ENCODE measurements at regions not wholly inside any gene's neighbourhood (a gene's known extent, or its start where the extent isn't known, plus 50 kb on each side); places are given as distances from the start of the nearest gene placed in this dataset.

DNA sequence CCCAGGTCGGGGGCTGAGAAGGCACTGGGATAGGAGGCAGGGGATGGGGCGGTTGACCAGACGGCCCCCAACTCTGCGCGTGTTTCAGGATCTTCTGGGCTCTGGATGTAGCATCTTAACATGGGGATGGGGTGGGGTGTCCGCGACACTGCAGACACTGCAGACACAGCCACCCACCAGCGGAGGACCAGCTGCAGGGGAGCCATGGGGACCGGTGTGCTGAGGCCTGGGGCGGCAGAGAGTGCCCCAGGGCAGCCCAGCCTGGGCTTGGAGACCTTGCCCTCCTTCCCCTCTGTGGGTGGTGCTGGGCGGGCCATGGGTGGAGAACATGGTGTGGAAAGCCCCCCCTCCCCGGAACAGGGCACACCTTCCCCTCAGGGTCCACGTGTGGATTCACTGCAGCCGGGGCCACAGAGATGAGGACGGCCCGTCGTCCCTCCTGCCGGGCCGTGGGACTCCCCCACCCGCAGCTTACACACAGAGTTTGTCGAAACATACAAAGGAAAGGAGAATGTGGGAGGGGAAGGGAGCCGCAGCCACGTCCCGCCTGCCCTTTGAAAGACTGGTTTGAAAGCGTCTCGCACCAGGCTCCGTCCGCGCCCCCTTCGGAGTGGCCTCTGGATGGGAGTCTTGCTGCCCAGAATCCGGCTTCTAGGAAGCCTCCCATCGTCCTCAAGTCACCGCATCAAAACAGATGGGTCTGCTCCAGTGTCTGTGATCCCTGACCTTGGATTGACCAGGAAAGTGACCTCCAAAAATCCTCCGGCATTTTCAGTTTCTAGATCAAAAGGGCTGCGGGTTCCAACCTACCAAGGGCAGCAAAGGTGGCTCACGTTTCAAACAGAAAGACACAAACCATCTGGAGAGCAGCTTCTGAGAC is 91.5 kb upstream of the TCERG1L start:
- no peaks in the 10 kb centered on the region for H3K36me3 ChIP-seq
- no peaks in the 10 kb centered on the region for H3K4me1 ChIP-seq
- H3K4me3 ChIP-seq: no peak overlapping the region
- TF ChIP-seq POLR2AphosphoS5 (IDR thresholded peaks at IDR 0.05): no peak
- TF ChIP-seq POLR2A (IDR thresholded peaks at IDR 0.05): no peak
- TF ChIP-seq, protein P1, sequence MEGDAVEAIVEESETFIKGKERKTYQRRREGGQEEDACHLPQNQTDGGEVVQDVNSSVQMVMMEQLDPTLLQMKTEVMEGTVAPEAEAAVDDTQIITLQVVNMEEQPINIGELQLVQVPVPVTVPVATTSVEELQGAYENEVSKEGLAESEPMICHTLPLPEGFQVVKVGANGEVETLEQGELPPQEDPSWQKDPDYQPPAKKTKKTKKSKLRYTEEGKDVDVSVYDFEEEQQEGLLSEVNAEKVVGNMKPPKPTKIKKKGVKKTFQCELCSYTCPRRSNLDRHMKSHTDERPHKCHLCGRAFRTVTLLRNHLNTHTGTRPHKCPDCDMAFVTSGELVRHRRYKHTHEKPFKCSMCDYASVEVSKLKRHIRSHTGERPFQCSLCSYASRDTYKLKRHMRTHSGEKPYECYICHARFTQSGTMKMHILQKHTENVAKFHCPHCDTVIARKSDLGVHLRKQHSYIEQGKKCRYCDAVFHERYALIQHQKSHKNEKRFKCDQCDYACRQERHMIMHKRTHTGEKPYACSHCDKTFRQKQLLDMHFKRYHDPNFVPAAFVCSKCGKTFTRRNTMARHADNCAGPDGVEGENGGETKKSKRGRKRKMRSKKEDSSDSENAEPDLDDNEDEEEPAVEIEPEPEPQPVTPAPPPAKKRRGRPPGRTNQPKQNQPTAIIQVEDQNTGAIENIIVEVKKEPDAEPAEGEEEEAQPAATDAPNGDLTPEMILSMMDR (IDR thresholded peaks at IDR 0.05): no peak
- H3K9me3 ChIP-seq: no peaks in the 10 kb centered on the region
- peaks cover 0 to 58% of the 10 kb centered on the region in 2 donors for H3K27me3 ChIP-seq
- intact Hi-C loops (cut with DNase I; ENCODE audit: low total_unique reads): no loop called here
- no peak overlapping the region for H3K27ac ChIP-seq
- no peak for DNase-seq (ENCODE audit: low spot score in 2 of 2)

DNA sequence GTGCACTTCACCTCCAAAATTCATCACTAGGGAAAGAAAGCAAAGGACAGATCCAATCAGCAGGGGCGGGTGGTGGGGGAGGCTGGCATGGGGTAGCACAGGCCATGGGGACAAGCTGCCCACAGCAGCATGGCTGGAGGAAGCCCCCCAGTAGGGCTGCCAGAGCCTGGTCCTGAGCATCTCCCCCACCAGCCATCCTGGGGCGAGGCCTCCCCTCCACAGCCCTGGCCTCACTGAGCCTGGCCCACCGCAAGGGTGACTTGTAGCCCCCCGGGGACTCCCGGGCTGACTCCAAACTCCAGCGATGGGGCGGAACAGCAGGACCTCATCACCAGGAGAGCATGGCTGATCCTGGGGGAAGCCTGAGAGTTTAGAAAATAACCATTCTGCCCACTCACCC is 92.4 kb upstream of the TCERG1L start:
- no peak for DNase-seq (ENCODE audit: low spot score in 2 of 2)
- H3K4me3 ChIP-seq: no peak overlapping the region
- H3K27ac ChIP-seq: no peak overlapping the region
- H3K36me3 ChIP-seq: no peaks in the 10 kb centered on the region
- H3K9me3 ChIP-seq: no peaks in the 10 kb centered on the region
- TF ChIP-seq POLR2A (IDR thresholded peaks at IDR 0.05): no peak
- TF ChIP-seq, protein P1 (IDR thresholded peaks at IDR 0.05): no peak
- TF ChIP-seq POLR2AphosphoS5 (IDR thresholded peaks at IDR 0.05): no peak
- H3K4me1 ChIP-seq: no peaks in the 10 kb centered on the region
- peaks cover 0 to 57% of the 10 kb centered on the region in 2 donors for H3K27me3 ChIP-seq
- intact Hi-C loops (cut with DNase I; ENCODE audit: low total_unique reads): no loop called here

DNA sequence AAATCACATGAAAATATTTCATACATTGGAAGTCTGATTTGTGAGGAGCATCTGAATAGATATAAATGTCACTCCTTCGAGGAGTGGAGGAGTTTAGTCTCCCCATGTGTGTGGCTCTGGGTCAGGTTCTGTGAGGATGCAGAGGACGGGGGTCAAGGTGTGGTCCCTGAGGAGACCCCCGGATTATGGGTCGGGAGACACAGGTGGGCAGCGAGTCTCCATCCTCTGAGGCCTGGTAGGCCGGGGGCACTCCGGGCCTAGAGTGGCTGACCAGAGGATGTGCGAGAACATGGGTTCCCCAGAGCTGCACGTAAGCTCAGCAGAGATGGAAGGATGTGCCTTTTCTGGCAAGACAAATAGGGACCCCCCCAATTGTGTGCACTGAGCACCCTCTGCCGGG is 93.4 kb upstream of the TCERG1L start:
- intact Hi-C loops (cut with DNase I; ENCODE audit: low total_unique reads): no loop called here
- H3K27me3 ChIP-seq: peaks cover 0 to 57% of the 10 kb centered on the region in 2 donors
- no peaks in the 10 kb centered on the region for H3K4me1 ChIP-seq
- TF ChIP-seq POLR2AphosphoS5 (IDR thresholded peaks at IDR 0.05) (no peak), POLR2A (IDR thresholded peaks at IDR 0.05) (no peak)
- TF ChIP-seq, protein P1 (IDR thresholded peaks at IDR 0.05): no peak
- H3K4me3 ChIP-seq: no peak overlapping the region
- no peak for DNase-seq (ENCODE audit: low spot score in 2 of 2)
- H3K36me3 ChIP-seq: no peaks in the 10 kb centered on the region
- no peak overlapping the region for H3K27ac ChIP-seq
- no peaks in the 10 kb centered on the region for H3K9me3 ChIP-seq

DNA sequence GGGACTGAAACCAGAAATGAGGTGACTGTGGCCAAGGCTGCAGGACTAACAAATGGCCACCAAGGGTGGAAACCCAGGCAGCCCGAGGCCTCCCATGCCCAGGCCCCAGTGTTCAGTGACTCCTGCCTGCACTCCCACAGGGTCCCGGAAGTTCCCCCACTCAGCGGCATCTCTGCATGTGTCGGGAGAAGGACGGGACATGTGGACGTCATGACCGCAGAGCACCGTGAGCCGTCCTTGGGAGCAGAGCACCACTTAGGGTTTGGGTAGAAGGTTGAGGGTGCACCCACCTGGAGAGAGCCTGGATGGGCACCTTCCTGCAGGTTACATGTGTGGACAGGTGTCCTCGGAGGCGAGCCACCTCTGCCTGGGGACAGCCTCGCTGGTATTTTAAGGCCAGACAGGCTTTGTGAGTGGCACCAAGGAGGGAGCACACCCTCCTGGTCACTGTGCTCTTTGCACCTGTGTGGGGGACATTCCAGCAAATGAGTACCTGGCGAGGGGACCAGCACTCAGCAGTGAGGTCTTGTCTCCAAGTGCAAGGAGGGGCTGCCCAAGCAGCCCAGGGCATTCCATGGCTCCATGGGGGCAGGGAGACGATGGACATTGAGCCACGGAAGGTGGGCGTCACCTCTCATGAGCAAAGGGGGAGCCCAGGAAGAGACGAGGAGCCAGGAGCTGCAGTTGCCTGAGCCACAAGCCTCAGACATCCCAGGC is 95.3 kb upstream of the TCERG1L start:
- intact Hi-C loops (cut with DNase I; ENCODE audit: low total_unique reads): no loop called here
- Histone ChIP-seq H3K27ac (no peak overlapping the region), H3K36me3 (no peaks in the 10 kb centered on the region)

DNA sequence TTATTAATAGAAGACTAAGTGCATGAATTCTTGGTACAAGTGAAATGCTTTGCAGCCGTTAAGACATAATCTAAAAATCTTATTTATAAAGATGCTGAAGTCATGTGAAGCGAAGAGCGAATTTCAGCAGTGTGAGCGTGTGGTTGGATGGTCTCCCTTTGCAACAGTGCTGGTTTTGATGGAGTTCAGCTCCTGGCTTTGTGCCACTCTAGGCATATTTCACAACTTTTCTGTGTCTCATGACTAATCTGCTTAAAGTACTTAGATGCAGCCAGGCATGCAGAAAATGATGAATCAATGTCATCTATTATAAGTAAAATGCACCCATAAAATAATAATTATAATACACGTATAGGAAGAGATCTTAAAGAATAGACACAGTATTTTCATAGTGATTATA is 107.2 kb upstream of the TCERG1L start:
- Histone ChIP-seq H3K9me3 (peaks cover 0 to 8% of the 10 kb centered on the region in 2 donors), H3K27ac (no peak overlapping the region), H3K4me1 (no peaks in the 10 kb centered on the region), H3K27me3 (peaks cover 0 to 11% of the 10 kb centered on the region in 2 donors), H3K4me3 (no peak overlapping the region), H3K36me3 (no peaks in the 10 kb centered on the region)
- intact Hi-C loops (cut with DNase I; ENCODE audit: low total_unique reads): no loop called here
- TF ChIP-seq, protein P1 (IDR thresholded peaks at IDR 0.05): no peak
- TF ChIP-seq POLR2AphosphoS5 (IDR thresholded peaks at IDR 0.05) (no peak), POLR2A (IDR thresholded peaks at IDR 0.05) (no peak)
- no peak for DNase-seq (ENCODE audit: low spot score in 2 of 2)

More for the DNA sequence above, 95.3 kb upstream of the TCERG1L start:
- no peaks in the 10 kb centered on the region for H3K9me3 ChIP-seq
- TF ChIP-seq POLR2A (IDR thresholded peaks at IDR 0.05): no peak
- H3K4me3 ChIP-seq: no peak overlapping the region
- peaks cover 0 to 41% of the 10 kb centered on the region in 2 donors for H3K27me3 ChIP-seq
- DNase-seq (ENCODE audit: low spot score in 2 of 2): no peak
- no peaks in the 10 kb centered on the region for H3K4me1 ChIP-seq
